Right atrium auricular region (tissue), 2 donors: ENCODE measurements at regions not wholly inside any gene's neighbourhood (a gene's known extent, or its start where the extent isn't known, plus 50 kb on each side); places are given as distances from the start of the nearest gene placed in this dataset.

ENCODE experiments used
- DNase-seq: peaks from one replicate; pipeline ENCODE4 v3.0.0-alpha.2; 2019; ENCODE audit warnings: low spot score
- H3K27ac ChIP-seq, 2 donors: fragments of 200-600 bp; sonication (generic); 1 replicate in 1 of 2; 2 replicates in 1 of 2; pipeline ENCODE4 v1.5.1; 2016 to 2019
- H3K27me3 ChIP-seq, 2 donors: fragments of 200-600 bp; sonication (generic); one replicate each; pipeline versions ENCODE4 v1.5.1 to v1.6.0; 2017 to 2019
- H3K36me3 ChIP-seq: fragments of 200-600 bp; sonication (generic); one replicate; pipeline ENCODE4 v1.5.1; 2016
- H3K4me1 ChIP-seq, 2 donors: fragments of 200-600 bp; sonication (generic); one replicate each; pipeline versions ENCODE4 v1.5.1 to v1.6.0; 2017 to 2019
- H3K4me3 ChIP-seq, 2 donors: fragments of 200-600 bp; sonication (generic); 1 replicate in 1 of 2; 2 replicates in 1 of 2; pipeline ENCODE4 v1.5.1; 2017 to 2019; ENCODE audit warnings: mild to moderate bottlenecking in 1 of 2, moderate library complexity in 1 of 2
- H3K9me3 ChIP-seq, 2 donors: fragments of 200-600 bp; sonication (generic); one replicate each; pipeline ENCODE4 v1.5.1; 2019
- CTCF ChIP-seq, 2 donors: fragments of 200-600 bp; sonication (generic); IDR thresholded peaks; one replicate each; pipeline ENCODE4 v1.5.1; 2019; ENCODE audit warnings: antibody characterized with exemption in 2 of 2

GRCh38 chrX:43266487-43266886 lies 389.6 kb upstream of the MAOA start:
- no peaks in the 10 kb centered on the region for H3K36me3 ChIP-seq
- TF ChIP-seq CTCF (IDR thresholded peaks at IDR 0.05) = no peak
- no peak overlapping the region for H3K27ac ChIP-seq
- no peak overlapping the region for H3K4me3 ChIP-seq
- H3K9me3 ChIP-seq = peaks cover 0 to 11% of the 10 kb centered on the region in 2 donors
- DNase-seq = no peak
- no peaks in the 10 kb centered on the region for H3K27me3 ChIP-seq
- no peaks in the 10 kb centered on the region for H3K4me1 ChIP-seq

GRCh38 chrX:43267652-43268051 lies 388.4 kb upstream of the MAOA start:
- no peak for TF ChIP-seq CTCF (IDR thresholded peaks at IDR 0.05)

GRCh38 chrX:43269201-43269600 lies 386.9 kb upstream of the MAOA start:
- Histone ChIP-seq H3K27me3 (no peaks in the 10 kb centered on the region), H3K36me3 (no peaks in the 10 kb centered on the region), H3K27ac (no peak overlapping the region), H3K4me1 (no peaks in the 10 kb centered on the region), H3K4me3 (no peak overlapping the region), H3K9me3 (peaks cover 0 to 12% of the 10 kb centered on the region in 2 donors)
- TF ChIP-seq CTCF (IDR thresholded peaks at IDR 0.05) = no peak
- no peak for DNase-seq

More at GRCh38 chrX:43267652-43268051, 388.4 kb upstream of the MAOA start:
- Histone ChIP-seq H3K9me3 (peaks cover 0 to 11% of the 10 kb centered on the region in 2 donors), H3K36me3 (no peaks in the 10 kb centered on the region), H3K27me3 (no peaks in the 10 kb centered on the region), H3K4me3 (no peak overlapping the region), H3K4me1 (no peaks in the 10 kb centered on the region), H3K27ac (no peak overlapping the region)
- no peak for DNase-seq

GRCh38 chrX:43277879-43278278 lies 378.2 kb upstream of the MAOA start:
- H3K4me1 ChIP-seq = no peaks in the 10 kb centered on the region
- no peaks in the 10 kb centered on the region for H3K36me3 ChIP-seq
- H3K27ac ChIP-seq = no peak overlapping the region
- peaks cover 0 to 16% of the 10 kb centered on the region in 2 donors for H3K9me3 ChIP-seq
- H3K4me3 ChIP-seq = no peak overlapping the region
- no peaks in the 10 kb centered on the region for H3K27me3 ChIP-seq
- TF ChIP-seq CTCF (IDR thresholded peaks at IDR 0.05) = no peak
- DNase-seq = no peak

GRCh38 chrX:43278440-43278839 lies 377.7 kb upstream of the MAOA start:
- no peak for TF ChIP-seq CTCF (IDR thresholded peaks at IDR 0.05)

GRCh38 chrX:43279341-43279808 lies 376.7 kb upstream of the MAOA start:
- Histone ChIP-seq H3K4me3 (no peak overlapping the region), H3K27ac (no peak overlapping the region), H3K36me3 (no peaks in the 10 kb centered on the region), H3K4me1 (no peaks in the 10 kb centered on the region), H3K9me3 (peaks cover 0 to 13% of the 10 kb centered on the region in 2 donors), H3K27me3 (no peaks in the 10 kb centered on the region)
- no peak for DNase-seq
- TF ChIP-seq CTCF (IDR thresholded peaks at IDR 0.05) = no peak

More at GRCh38 chrX:43278440-43278839, 377.7 kb upstream of the MAOA start:
- Histone ChIP-seq H3K4me3 (no peak overlapping the region), H3K9me3 (peaks cover 0 to 16% of the 10 kb centered on the region in 2 donors), H3K4me1 (no peaks in the 10 kb centered on the region), H3K27me3 (no peaks in the 10 kb centered on the region), H3K36me3 (no peaks in the 10 kb centered on the region), H3K27ac (no peak overlapping the region)
- DNase-seq = no peak
